Dermis blood vessel endothelial cell (primary cell): ENCODE measurements at regions not wholly inside any gene's neighbourhood (a gene's known extent, or its start where the extent isn't known, plus 50 kb on each side); places are given as distances from the start of the nearest gene placed in this dataset.
"Not testable (repeated sequence)": the region's sequence is repeated elsewhere in the genome, so short reads cannot be mapped to it uniquely, and the experiment has no call there.

ENCODE experiments used
- DNase-seq: peaks from one replicate; pipeline ENCODE4 v3.0.0; 2010

GRCh38 chr14:97993508-97994019, 1196.4 kb downstream of the VRK1 start:
- no peak for DNase-seq

DNA sequence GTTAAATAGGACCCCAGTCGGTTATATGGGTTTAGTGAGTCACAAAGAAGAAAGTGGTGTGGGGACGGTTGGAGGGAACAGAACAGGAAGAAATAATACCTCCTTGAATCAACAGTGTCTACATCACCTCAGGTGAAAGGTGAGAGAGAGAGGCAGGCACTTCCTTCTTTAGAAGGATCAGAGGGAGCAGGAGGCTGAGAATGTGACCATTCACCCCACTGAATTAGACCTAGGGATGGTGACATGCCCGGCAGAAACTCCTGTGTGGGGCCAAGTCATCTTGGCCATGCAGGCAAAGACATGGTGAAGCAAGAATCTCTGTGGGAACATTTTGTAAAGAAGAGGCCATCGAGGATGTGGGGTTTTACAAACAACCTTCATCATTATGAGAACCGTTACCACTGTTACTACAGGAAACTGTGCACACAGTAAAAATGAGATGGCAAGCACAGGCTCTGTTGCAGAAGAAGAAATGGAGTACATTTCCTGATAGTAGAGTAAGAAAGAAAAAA, 1196.9 kb downstream of the VRK1 start:
- DNase-seq = no peak

GRCh38 chr14:97995038-97995437, 1197.9 kb downstream of the VRK1 start:
- no peak for DNase-seq

- DNase-seq = no peak
Measured at GRCh38 chr14:97995531-97995930, 1198.3 kb downstream of the VRK1 start.

GRCh38 chr14:98006008-98006407, 1208.8 kb downstream of the VRK1 start:
- DNase-seq = no peak

- DNase-seq = no peak
Measured at GRCh38 chr14:98008381-98009113, 1211.4 kb downstream of the VRK1 start.

DNA sequence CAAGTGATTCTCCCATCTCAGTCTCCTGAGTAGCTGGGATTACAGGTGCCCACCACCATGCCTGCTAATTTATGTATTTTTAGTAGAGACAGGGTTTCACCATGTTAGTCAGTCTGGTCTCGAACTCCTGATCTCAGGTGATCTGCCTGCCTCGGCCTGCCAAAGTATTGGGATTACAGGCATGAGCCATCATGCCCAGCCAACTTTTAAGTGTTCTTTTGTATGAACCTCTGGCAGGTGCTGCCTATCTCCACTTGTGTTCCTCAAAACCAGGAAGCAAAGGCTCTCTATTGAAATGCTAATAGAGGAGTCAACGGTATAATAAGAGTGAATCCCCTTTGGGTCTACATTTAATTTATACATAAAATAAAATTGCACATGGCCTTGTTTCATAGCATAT, 1212.0 kb downstream of the VRK1 start:
- not testable (repeated sequence) for DNase-seq

DNA sequence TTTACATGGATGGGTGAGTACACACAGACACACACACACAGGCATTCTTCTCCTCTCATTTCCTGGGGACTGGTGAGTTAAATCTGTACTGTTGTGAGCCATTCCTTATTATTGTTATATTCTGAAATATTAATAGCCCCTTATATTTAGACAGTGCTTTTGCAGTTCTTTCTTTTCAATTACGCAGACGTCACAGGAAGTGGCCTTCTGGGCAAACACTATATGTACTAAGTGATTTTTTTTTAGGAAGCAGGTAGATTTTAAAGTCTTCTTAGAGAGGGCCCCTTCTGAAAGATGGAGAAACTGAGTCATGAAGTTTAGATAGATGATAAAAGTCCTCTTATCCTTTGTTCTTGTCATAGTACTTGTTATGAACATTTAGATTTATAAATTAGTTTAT, 1213.6 kb downstream of the VRK1 start:
- DNase-seq = no peak

- no peak for DNase-seq
Measured at GRCh38 chr14:98014851-98015615, 1217.9 kb downstream of the VRK1 start.

GRCh38 chr14:98015921-98016320, 1218.7 kb downstream of the VRK1 start:
- no peak for DNase-seq

DNA sequence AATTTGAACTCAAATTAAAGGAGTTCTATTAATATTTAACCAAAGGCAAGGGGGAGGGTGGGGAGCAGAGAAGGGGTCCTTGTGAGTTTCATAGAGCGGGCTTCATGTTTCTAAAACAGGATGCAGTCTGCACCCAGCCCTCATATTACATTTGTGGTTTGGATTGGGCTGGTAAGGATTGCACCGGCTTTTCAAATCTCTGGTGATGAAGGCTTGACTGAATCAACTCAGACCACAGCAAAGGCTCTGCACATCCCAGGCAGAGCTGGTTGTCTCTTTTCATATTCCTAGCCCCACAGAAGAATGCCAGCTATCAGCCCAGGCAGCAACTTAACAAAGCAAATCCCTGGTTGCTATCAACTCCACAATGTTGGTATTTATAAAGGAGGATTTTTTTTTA, 1221.4 kb downstream of the VRK1 start:
- no peak for DNase-seq

DNA sequence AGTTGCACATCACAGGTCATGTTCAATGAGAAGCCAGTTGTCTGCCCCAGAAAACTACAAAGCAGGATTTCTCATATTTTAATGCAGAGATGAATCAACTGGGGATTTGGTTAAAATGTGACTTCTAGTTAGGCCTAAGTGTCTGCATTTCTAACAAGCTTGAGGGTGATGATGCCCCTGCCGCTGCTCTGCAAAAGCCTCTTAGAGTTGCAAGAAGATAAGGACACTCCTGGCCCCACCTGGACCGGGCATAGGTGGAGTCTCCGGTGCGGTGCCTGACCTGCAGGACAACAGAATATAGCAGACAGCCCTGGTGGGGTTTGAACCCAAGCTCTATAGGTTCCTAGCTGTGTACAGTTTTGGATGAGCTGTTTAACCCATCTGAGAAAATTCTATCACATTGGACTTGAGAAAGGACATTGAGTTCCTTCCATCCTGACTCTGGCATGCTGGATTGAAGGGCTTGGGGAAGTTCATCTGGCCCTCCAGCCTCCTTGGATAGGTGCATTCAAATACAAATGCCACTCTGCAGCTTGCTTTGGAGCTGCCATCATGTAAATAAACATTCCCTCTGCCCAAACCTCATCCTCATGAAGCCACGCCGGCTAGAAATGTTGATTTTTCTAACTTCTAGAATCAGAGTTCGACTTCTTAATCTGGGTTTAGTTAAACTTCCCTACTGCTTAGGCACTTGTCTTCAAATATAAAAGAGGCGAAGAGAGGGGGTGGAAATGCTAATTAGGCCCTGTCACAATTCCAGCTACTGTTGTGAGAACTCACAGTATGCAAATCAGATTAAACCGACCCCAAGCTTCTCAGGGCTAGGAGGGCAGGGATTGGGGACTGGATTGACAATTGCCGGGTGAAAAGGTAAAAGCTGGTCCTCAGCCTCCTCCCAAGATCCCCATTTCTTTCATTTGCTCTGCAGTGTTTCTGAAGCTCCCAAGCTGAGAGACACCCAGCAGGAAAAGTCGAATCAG, 1225.6 kb downstream of the VRK1 start:
- no peak for DNase-seq

- DNase-seq = no peak
Measured at GRCh38 chr14:98028162-98028561, 1231.0 kb downstream of the VRK1 start.

GRCh38 chr14:98035396-98035795, 1236.6 kb downstream of the BCL11B start:
- DNase-seq = no peak

GRCh38 chr14:98037831-98038230, 1234.2 kb downstream of the BCL11B start:
- no peak for DNase-seq

DNA sequence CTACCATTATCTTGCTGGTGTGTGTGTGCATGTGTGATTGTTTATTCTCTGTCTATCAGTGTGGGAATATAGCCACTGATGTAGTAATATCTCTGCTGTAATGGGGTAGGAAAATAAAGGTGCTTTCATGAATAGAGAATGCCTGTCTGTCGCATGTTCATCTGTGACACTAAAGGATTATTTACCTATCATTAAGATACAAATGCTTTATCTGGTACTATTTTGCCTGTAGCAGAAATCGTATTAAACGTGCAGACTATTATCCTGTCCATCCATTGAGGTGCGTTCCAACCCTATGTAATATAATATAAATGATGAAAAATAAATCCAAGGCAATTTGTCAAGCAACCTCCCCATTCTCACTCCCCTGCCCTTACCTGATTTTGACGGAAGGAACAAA, 1215.1 kb downstream of the BCL11B start:
- no peak for DNase-seq

DNA sequence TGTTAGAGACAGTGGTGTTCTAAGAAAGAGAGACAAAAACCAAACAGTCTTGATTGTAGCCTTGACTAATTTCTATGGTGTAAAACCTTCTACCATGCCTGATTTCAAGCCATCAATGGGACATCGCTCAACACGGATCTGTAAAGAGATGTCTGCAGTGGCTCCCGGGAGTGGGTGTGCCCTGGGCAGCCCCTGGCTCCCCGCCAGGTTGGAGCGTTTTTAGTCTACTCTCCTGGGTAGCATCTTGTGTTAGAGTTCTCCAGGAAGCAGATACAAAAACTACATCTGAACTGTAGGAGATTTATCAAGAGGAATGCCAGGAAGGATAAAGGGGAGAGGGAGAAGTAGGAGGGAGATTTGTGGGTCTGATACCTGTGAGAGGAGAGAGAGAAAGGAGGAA, 1212.9 kb downstream of the BCL11B start:
- no peak for DNase-seq

DNA sequence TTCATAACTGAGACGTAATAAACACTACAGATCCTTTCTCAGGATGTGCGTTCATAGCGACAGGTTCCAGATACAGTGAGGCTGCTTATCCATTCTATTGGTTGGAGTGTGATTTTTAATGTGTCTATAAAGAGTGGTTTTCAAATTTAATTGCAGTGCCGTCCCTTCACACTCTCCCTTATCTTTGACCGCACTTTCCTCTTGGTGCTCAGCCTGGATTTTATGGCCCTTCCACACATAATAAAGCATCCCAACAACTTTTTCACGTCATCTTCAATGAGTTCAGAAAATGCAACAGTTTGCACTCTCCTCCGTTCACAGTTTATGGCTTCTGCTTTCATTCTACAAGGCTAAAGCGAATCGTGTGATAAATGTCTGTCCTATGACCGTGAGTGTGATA, 1209.9 kb downstream of the BCL11B start:
- DNase-seq = no peak

GRCh38 chr14:98069712-98070171, 1202.3 kb downstream of the BCL11B start:
- DNase-seq = no peak

- DNase-seq = no peak
Measured at GRCh38 chr14:98070536-98070935, 1201.5 kb downstream of the BCL11B start.

DNA sequence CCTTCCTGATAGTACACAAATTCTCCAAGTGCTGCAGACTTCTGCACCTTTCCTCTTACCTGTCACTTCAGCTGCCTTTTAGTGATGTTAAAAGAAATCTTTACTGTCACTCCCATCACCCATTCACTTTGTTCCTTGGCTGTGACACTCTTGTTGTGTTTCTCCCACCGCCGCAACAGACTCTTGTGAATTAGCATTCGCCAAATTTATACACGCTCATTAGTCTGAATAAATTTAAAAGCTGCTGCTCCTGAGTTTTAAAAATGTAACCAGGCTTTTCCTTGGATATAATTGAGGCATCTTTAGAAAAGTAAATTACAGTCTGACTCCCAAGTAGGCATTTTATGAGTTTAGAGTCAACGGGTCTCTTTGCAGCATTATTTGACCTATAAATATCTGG, 1197.9 kb downstream of the BCL11B start:
- no peak for DNase-seq

- no peak for DNase-seq
Measured at GRCh38 chr14:98077176-98077575, 1194.8 kb downstream of the BCL11B start.

DNA sequence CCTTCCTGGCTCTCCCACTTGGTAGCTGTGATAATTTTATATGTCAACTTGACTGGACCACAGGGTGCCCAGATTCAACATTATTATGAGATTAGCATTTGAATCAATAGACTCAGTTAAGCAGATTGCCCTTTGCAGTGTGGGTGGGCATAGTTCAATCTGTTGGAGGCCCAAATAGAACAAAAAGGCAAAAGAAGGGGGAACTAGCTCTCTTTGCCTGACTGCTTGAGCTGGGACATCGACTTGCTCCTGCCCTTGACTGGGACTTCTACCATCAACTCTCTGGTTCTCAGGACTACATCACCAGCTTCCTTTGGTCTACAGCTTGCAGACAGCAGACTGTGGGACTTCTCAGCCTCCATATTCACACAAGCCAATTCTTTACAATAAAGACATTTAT, 1189.2 kb downstream of the BCL11B start:
- DNase-seq = no peak
